Cardiac fibroblast (primary cell): ENCODE measurements at regions not wholly inside any gene's neighbourhood (a gene's known extent, or its start where the extent isn't known, plus 50 kb on each side); places are given as distances from the start of the nearest gene placed in this dataset.
A peak's percentile ranks its signal among the peaks of the same experiment; 100 is the strongest.

Source experiments
- DNase-seq, 2 donors: peaks; one replicate each; pipeline versions ENCODE4 v3.0.0 to v3.0.0-alpha.2; 2010; ENCODE audit warnings: low read depth in 2 of 2
- H3K4me3 ChIP-seq, 2 donors: replicated peaks in 1 of 2; 1 replicate in 1 of 2; 2 replicates in 1 of 2; pipeline ENCODE4 v1.5.1; 2011; ENCODE audit warnings: low read depth in 2 of 2, low read length in 2 of 2, mild to moderate bottlenecking in 2 of 2, moderate library complexity in 1 of 2
- TF ChIP-seq, protein P1 (sequence below): IDR thresholded peaks from one replicate; pipeline ENCODE4 v1.5.1; 2011; ENCODE audit warnings: low read depth, mild to moderate bottlenecking, low read length, inconsistent platforms

DNA sequence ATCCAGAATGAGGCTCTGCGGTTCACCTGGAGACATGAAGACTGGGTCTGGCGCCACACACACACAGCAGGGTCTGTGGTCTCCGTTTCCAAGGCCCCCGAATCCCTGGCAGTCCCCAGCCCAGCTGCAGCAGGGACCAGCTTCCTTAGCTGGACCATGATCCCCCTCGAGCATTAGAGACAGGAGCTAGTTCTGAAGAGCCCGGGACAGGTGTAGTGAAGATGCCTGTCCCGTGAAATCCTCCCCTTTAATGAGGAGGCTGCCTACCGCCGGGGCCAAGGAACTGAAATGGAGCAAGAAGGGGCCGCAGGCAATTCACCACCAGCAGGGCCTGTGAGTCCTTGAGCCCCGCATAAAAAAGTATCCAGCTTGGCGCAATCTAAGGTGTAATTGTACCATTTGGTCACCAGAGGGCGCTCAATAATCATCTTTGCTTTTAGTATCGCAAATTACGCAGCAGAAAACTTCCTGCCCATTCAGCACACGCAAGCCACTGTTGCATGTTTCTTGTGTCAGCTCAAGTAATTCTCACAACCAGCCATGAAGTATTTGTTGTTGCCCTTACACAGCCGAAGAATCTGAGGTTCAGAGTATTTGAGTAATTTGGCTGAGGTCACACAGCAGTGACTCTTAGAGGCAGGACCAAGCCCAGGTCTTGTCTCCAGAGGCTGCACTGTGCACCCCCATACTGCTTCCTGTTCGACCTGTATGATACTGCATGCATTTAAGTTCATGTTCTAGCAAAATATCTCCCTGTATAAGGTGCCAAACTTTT lies 54.3 kb upstream of the PPP2R5C start:
- DNase-seq = peak; percentile 90
- TF ChIP-seq, protein P1, sequence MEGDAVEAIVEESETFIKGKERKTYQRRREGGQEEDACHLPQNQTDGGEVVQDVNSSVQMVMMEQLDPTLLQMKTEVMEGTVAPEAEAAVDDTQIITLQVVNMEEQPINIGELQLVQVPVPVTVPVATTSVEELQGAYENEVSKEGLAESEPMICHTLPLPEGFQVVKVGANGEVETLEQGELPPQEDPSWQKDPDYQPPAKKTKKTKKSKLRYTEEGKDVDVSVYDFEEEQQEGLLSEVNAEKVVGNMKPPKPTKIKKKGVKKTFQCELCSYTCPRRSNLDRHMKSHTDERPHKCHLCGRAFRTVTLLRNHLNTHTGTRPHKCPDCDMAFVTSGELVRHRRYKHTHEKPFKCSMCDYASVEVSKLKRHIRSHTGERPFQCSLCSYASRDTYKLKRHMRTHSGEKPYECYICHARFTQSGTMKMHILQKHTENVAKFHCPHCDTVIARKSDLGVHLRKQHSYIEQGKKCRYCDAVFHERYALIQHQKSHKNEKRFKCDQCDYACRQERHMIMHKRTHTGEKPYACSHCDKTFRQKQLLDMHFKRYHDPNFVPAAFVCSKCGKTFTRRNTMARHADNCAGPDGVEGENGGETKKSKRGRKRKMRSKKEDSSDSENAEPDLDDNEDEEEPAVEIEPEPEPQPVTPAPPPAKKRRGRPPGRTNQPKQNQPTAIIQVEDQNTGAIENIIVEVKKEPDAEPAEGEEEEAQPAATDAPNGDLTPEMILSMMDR = peak; percentile 61
- H3K4me3 ChIP-seq = no peak overlapping the region

DNA sequence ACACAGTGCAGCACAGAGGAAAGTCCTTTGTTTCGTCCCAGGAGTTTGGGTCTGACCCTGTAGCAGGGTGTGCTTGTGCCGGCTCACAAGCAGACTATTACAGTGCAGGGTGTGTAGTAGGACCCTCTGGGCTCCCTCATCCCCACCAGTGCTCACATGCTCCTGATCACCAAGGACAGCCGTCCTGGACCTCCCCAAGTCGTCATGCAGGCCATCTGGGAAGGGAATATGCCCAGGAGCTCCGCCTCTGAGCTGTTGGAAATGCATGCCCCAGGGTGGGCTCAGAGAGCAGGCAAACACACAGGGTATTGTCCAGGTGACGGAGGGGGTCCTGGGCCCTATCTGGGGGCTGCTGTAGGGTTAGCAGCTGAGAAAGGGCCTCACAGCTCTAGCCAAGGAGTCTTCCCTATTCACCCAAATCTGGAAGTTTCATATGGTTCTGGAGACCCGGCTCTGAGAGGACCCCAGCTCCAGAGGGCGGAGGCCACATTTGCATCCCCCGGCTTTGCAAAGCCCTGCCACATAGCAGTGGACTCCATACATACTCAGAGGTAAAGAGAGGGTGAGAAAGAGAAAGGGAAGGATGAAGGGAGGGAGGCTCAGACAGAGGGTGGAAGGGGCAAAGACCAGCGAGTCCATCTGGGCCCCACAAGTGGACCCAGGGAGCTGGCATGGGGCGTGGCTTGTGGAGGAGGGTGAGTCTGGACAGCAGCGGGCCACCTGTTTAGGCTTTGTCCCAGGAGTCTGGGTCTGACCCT lies 53.5 kb upstream of the PPP2R5C start:
- no peak overlapping the region for H3K4me3 ChIP-seq
- DNase-seq = no peak
- TF ChIP-seq, protein P1 = no peak

DNA sequence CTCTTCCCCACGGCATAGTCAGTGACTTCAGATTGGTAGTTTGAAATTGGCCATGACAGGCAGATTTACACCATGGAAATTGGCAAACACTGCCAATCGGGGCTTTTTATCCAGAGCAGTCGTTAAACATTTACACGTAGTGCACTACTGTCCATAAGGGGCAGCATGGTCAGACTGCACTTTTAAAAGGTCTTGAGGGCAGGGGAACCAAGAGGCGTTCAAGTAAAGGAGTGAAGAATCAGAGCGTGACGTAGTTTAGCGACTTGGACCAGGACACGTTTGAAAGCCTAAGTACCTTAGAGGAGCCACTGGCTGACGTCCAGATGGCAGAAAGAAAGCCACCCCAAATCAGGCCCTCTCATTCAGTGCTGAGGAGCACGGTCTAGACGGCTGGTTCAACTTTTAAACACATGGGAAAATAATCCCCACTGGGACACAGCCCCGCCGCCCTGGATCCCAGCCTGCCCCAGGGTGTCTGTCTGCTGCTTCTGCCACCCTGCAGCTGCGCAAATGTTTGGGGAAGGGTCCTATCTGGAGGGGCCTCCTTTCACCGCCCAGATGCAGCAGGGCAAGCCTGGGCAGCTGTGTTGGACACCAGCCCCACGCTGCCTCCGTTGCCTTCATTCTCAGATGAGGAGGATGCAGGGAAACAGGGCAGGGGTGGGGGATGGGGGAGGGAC lies 52.5 kb upstream of the PPP2R5C start:
- TF ChIP-seq, protein P1 = no peak
- no peak for DNase-seq
- H3K4me3 ChIP-seq = no peak overlapping the region

DNA sequence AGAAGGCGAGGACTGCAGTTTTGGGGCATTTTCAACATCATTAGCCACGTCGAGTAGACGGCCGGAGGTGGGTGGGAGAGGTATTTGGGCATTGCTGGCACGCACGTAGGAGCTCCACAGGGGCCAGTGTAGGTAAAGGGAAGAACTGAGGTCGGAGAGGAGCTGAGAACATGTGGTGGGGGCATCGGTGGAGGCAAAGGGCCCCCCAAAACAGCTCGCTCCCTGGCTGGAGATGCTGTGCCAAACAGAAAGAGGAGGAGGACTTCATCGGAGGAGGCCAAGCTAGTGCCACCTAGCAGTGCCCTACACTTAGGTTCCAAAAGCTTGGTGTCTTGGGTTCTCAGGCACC lies 52.0 kb upstream of the PPP2R5C start:
- TF ChIP-seq, protein P1 = no peak
- DNase-seq = no peak
- H3K4me3 ChIP-seq = no peak overlapping the region

DNA sequence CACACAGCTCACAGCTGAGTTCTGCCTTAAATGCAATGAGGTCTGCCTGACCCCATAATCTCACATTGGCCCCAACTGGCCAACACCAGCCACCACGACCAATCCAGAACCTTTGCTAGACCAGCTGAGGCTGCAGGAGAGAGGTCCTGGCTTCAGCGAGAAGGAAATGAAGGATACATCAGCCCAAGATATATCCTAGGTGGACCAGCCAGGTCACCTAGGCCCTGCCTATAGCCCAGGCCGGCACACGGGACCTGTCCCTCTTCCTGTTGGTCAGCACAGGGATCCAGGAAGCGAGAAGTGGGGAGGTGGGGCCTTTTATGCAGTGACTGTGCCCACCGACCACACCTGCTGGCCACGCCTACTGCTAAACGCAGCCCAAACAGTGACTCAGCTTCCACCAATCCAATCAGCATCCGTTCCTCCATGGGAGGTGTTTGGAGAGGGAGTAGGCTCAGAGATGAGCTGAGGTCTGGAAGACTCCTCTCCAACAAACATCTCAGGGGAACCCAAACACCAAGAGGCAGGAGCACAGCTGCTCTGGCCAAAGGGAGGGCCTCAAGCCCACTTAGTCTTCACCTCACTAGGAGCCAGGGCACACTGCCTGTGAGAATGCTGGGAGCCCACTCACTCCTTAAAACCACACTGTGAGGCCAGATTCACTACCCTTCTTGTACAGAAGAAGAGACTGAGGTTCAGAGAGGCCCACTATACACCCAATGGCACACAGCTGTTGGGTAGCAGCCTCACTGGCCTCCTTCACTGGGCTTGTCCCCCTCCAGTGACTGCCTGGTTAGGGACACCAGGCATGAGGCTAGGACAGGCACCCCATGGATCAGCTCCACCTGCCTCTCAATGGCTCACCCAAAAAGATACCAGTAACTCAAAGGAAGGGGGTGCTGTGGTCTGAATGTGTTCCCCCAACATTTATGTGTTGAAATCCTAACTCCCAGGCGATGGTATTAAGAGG lies 51.3 kb upstream of the PPP2R5C start:
- DNase-seq = no peak
- TF ChIP-seq, protein P1 = no peak
- no peak overlapping the region for H3K4me3 ChIP-seq
